ENCODE measurements at regions not wholly inside any gene's neighbourhood (a gene's known extent, or its start where the extent isn't known, plus 50 kb on each side); places are given as distances from the start of the nearest gene placed in this dataset.

DNA sequence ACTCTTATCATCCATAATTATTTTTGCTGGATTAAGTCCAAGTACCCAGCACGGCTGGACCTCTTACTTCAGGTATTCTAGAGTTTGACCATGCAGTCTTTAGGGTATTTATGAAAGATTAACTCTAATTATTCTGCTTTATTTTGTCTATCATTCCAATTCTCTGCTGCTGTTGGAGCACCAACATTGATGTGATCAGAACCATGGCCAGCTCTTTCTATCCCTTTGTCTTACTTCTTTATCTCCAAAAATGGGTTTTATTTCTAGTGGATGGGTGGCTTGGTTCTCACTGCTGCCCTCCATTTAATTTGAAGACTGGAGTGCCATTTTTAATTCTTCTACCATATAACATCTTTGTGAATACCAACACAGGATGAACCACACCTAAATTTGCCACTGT is 704.3 kb downstream of the FRK start:
- no peaks in the 10 kb centered on the region for H3K79me1 ChIP-seq (ENCODE audit: low read length)
- H3K4ac ChIP-seq (ENCODE audit: low read depth, low read length): no peak overlapping the region
- no peak overlapping the region for H3K9ac ChIP-seq (ENCODE audit: low read length)
- H2AK5ac ChIP-seq (ENCODE audit: low read length): no peak overlapping the region
- H3K4me3 ChIP-seq (ENCODE audit: low read length): no peak overlapping the region
- H3K79me2 ChIP-seq (ENCODE audit: control insufficient read depth, insufficient read depth, low read length): no peaks in the 10 kb centered on the region
- DNase-seq: no peak
- no peaks in the 10 kb centered on the region for H3K27me3 ChIP-seq (ENCODE audit: insufficient read depth, low read length, poor library complexity)
- H2BK5ac ChIP-seq (ENCODE audit: low read length): no peak overlapping the region
- no peak overlapping the region for H2BK15ac ChIP-seq (replicated peaks; ENCODE audit: low read depth)
- WGBS (ENCODE audit: extremely low coverage, insufficient coverage, low lambda C conversion rate): no CpG with 5 or more reads among the region's 1 CpG
- no peaks in the 10 kb centered on the region for H3K36me3 ChIP-seq (ENCODE audit: control insufficient read depth, insufficient read depth, low read length)
- H4K5ac ChIP-seq (ENCODE audit: low read length): no peak overlapping the region
- no peak overlapping the region for H3K27ac ChIP-seq (ENCODE audit: low read depth, low read length)
- H2BK120ac ChIP-seq (ENCODE audit: low read depth, low read length): no peak overlapping the region
- no peak overlapping the region for H3K4me2 ChIP-seq (ENCODE audit: low read length)
- no peak overlapping the region for H4K8ac ChIP-seq (ENCODE audit: low read depth, low read length)
- no peak overlapping the region for H3K23ac ChIP-seq (ENCODE audit: low read length)
- no peak overlapping the region for H3K18ac ChIP-seq (ENCODE audit: low read length)
- H3K56ac ChIP-seq (ENCODE audit: low read length): no peak overlapping the region
- H3K4me1 ChIP-seq (ENCODE audit: control insufficient read depth, low read depth, low read length): no peaks in the 10 kb centered on the region

DNA sequence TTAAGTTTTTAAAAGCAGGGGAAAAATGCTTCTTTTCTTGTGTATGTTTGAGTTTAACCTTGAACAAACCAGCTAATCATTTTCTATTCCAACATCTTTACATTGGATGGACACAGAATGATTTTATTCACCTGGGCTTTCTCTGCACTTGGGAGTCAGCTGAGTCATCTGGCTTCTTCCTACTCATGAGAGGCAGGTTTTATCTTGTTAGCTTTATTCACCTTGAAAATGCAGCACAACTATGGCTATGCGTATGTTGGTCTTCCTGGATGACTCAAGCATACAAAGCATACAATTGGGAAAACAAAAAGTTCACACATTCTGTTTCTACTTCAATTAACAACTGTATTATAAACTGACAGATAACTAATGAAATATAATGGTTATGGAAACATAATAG is 737.7 kb downstream of the FRK start:
- Histone ChIP-seq H3K4me2 (ENCODE audit: low read length) (no peak overlapping the region), H3K79me1 (ENCODE audit: low read length) (no peaks in the 10 kb centered on the region), H4K5ac (ENCODE audit: low read length) (no peak overlapping the region), H3K18ac (ENCODE audit: low read length) (no peak overlapping the region), H3K23ac (ENCODE audit: low read length) (no peak overlapping the region), H3K79me2 (ENCODE audit: control insufficient read depth, insufficient read depth, low read length) (no peaks in the 10 kb centered on the region), H2BK5ac (ENCODE audit: low read length) (no peak overlapping the region), H4K8ac (ENCODE audit: low read depth, low read length) (no peak overlapping the region), H3K27ac (ENCODE audit: low read depth, low read length) (no peak overlapping the region), H2AK5ac (ENCODE audit: low read length) (no peak overlapping the region), H3K36me3 (ENCODE audit: control insufficient read depth, insufficient read depth, low read length) (no peaks in the 10 kb centered on the region), H3K4me3 (ENCODE audit: low read length) (no peak overlapping the region), H2BK120ac (ENCODE audit: low read depth, low read length) (no peak overlapping the region), H3K9ac (ENCODE audit: low read length) (no peak overlapping the region), H2BK15ac (replicated peaks; ENCODE audit: low read depth) (no peak overlapping the region), H3K56ac (ENCODE audit: low read length) (no peak overlapping the region), H3K4ac (ENCODE audit: low read depth, low read length) (no peak overlapping the region), H3K4me1 (ENCODE audit: control insufficient read depth, low read depth, low read length) (no peaks in the 10 kb centered on the region), H3K27me3 (ENCODE audit: insufficient read depth, low read length, poor library complexity) (no peaks in the 10 kb centered on the region)
- WGBS (ENCODE audit: extremely low coverage, insufficient coverage, low lambda C conversion rate): no CpG with 5 or more reads among the region's 1 CpG
- peak; percentile 14 for DNase-seq

DNA sequence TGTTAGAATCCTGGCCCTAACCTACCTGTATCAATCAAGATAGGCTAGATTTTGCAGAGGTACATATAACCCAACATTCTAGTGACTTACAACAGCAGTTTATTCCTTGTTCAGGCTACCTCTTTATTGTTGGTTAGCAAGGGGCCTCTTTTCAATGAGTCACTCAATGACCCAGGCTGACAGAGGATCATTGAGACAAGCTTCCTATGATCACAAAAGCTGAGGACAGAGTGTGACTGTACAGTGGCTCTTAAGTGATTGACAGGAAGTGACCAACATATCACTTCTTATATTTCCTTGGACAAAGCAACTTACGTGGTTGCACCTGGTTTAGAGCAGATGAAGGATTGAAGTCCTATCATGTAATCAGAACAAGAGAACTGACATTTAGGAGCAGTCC is 740.9 kb downstream of the FRK start:
- Histone ChIP-seq H3K27ac (ENCODE audit: low read depth, low read length) (no peak overlapping the region), H3K23ac (ENCODE audit: low read length) (no peak overlapping the region), H3K79me2 (ENCODE audit: control insufficient read depth, insufficient read depth, low read length) (no peaks in the 10 kb centered on the region)

GRCh38 chr6:115310156-115310555 is 750.5 kb downstream of the FRK start:
- Histone ChIP-seq H2BK120ac (ENCODE audit: low read depth, low read length) (no peak overlapping the region), H3K56ac (ENCODE audit: low read length) (no peak overlapping the region), H3K27me3 (ENCODE audit: insufficient read depth, low read length, poor library complexity) (no peaks in the 10 kb centered on the region), H3K4me1 (ENCODE audit: control insufficient read depth, low read depth, low read length) (no peaks in the 10 kb centered on the region), H3K18ac (ENCODE audit: low read length) (no peak overlapping the region), H2BK15ac (replicated peaks; ENCODE audit: low read depth) (no peak overlapping the region), H4K8ac (ENCODE audit: low read depth, low read length) (no peak overlapping the region), H3K79me1 (ENCODE audit: low read length) (no peaks in the 10 kb centered on the region), H3K79me2 (ENCODE audit: control insufficient read depth, insufficient read depth, low read length) (no peaks in the 10 kb centered on the region), H3K4me3 (ENCODE audit: low read length) (no peak overlapping the region), H3K23ac (ENCODE audit: low read length) (no peak overlapping the region), H3K4me2 (ENCODE audit: low read length) (no peak overlapping the region), H3K9ac (ENCODE audit: low read length) (no peak overlapping the region), H3K4ac (ENCODE audit: low read depth, low read length) (no peak overlapping the region), H3K27ac (ENCODE audit: low read depth, low read length) (no peak overlapping the region), H3K36me3 (ENCODE audit: control insufficient read depth, insufficient read depth, low read length) (no peaks in the 10 kb centered on the region), H2BK5ac (ENCODE audit: low read length) (no peak overlapping the region), H4K5ac (ENCODE audit: low read length) (no peak overlapping the region), H2AK5ac (ENCODE audit: low read length) (no peak overlapping the region)
- no peak for DNase-seq
- WGBS (ENCODE audit: extremely low coverage, insufficient coverage, low lambda C conversion rate): no CpG with 5 or more reads among the region's 6 CpGs

More for the DNA sequence above, 740.9 kb downstream of the FRK start:
- Histone ChIP-seq H4K8ac (ENCODE audit: low read depth, low read length) (no peak overlapping the region), H3K27me3 (ENCODE audit: insufficient read depth, low read length, poor library complexity) (no peaks in the 10 kb centered on the region), H3K36me3 (ENCODE audit: control insufficient read depth, insufficient read depth, low read length) (no peaks in the 10 kb centered on the region), H4K5ac (ENCODE audit: low read length) (no peak overlapping the region), H3K56ac (ENCODE audit: low read length) (no peak overlapping the region), H2BK120ac (ENCODE audit: low read depth, low read length) (no peak overlapping the region), H3K79me1 (ENCODE audit: low read length) (no peaks in the 10 kb centered on the region), H3K4ac (ENCODE audit: low read depth, low read length) (no peak overlapping the region), H2AK5ac (ENCODE audit: low read length) (no peak overlapping the region), H2BK15ac (replicated peaks; ENCODE audit: low read depth) (no peak overlapping the region), H2BK5ac (ENCODE audit: low read length) (no peak overlapping the region), H3K4me2 (ENCODE audit: low read length) (no peak overlapping the region), H3K4me3 (ENCODE audit: low read length) (no peak overlapping the region), H3K9ac (ENCODE audit: low read length) (no peak overlapping the region), H3K4me1 (ENCODE audit: control insufficient read depth, low read depth, low read length) (no peaks in the 10 kb centered on the region), H3K18ac (ENCODE audit: low read length) (no peak overlapping the region)
- WGBS (ENCODE audit: extremely low coverage, insufficient coverage, low lambda C conversion rate): no CpG with 5 or more reads among the region's 1 CpG
- no peak for DNase-seq

- H3K4ac ChIP-seq (ENCODE audit: low read depth, low read length): no peak overlapping the region
- no peak overlapping the region for H3K4me2 ChIP-seq (ENCODE audit: low read length)
- no peak overlapping the region for H2BK5ac ChIP-seq (ENCODE audit: low read length)
- no peak overlapping the region for H2AK5ac ChIP-seq (ENCODE audit: low read length)
- H3K36me3 ChIP-seq (ENCODE audit: control insufficient read depth, insufficient read depth, low read length): no peaks in the 10 kb centered on the region
- no peak overlapping the region for H2BK15ac ChIP-seq (replicated peaks; ENCODE audit: low read depth)
- no peak overlapping the region for H3K56ac ChIP-seq (ENCODE audit: low read length)
- no peaks in the 10 kb centered on the region for H3K79me1 ChIP-seq (ENCODE audit: low read length)
- H3K9ac ChIP-seq (ENCODE audit: low read length): no peak overlapping the region
- no peak for DNase-seq
- no peak overlapping the region for H2BK120ac ChIP-seq (ENCODE audit: low read depth, low read length)
- H3K18ac ChIP-seq (ENCODE audit: low read length): no peak overlapping the region
- H3K27me3 ChIP-seq (ENCODE audit: insufficient read depth, low read length, poor library complexity): no peaks in the 10 kb centered on the region
- no peaks in the 10 kb centered on the region for H3K79me2 ChIP-seq (ENCODE audit: control insufficient read depth, insufficient read depth, low read length)
- H4K8ac ChIP-seq (ENCODE audit: low read depth, low read length): no peak overlapping the region
- H4K5ac ChIP-seq (ENCODE audit: low read length): no peak overlapping the region
- no peaks in the 10 kb centered on the region for H3K4me1 ChIP-seq (ENCODE audit: control insufficient read depth, low read depth, low read length)
- WGBS (ENCODE audit: extremely low coverage, insufficient coverage, low lambda C conversion rate): no CpG with 5 or more reads among the region's 4 CpGs
- no peak overlapping the region for H3K27ac ChIP-seq (ENCODE audit: low read depth, low read length)
- H3K23ac ChIP-seq (ENCODE audit: low read length): no peak overlapping the region
- no peak overlapping the region for H3K4me3 ChIP-seq (ENCODE audit: low read length)
Observed at GRCh38 chr6:115302731-115303130, 758.0 kb downstream of the FRK start.

DNA sequence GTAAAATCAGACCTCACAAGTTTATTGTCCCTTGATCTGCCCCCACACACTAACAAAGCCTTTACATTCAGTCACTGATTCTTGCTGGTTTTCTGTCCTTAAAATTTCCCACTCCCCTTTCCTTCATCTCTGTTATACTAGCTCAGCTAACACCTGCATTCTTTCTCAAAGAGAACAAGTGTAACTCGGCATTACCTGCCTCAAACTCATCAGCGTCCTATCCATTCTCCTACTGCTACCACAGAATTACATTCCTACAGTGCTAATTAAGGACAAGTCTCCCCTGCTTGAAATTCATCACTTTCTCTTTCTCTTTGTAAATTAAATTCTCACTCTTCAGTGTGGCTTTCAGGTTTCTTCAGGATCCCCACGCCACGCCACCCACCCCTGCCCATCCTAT is 773.2 kb downstream of the FRK start:
- Histone ChIP-seq H3K4me3 (ENCODE audit: low read length) (no peak overlapping the region), H3K27me3 (ENCODE audit: insufficient read depth, low read length, poor library complexity) (no peaks in the 10 kb centered on the region), H2BK120ac (ENCODE audit: low read depth, low read length) (no peak overlapping the region), H4K5ac (ENCODE audit: low read length) (no peak overlapping the region), H3K79me1 (ENCODE audit: low read length) (no peaks in the 10 kb centered on the region), H2BK5ac (ENCODE audit: low read length) (no peak overlapping the region), H2AK5ac (ENCODE audit: low read length) (no peak overlapping the region), H3K36me3 (ENCODE audit: control insufficient read depth, insufficient read depth, low read length) (no peaks in the 10 kb centered on the region), H3K4me2 (ENCODE audit: low read length) (no peak overlapping the region), H3K27ac (ENCODE audit: low read depth, low read length) (no peak overlapping the region), H3K23ac (ENCODE audit: low read length) (no peak overlapping the region), H3K79me2 (ENCODE audit: control insufficient read depth, insufficient read depth, low read length) (no peaks in the 10 kb centered on the region), H4K8ac (ENCODE audit: low read depth, low read length) (no peak overlapping the region), H2BK15ac (replicated peaks; ENCODE audit: low read depth) (no peak overlapping the region), H3K4ac (ENCODE audit: low read depth, low read length) (no peak overlapping the region), H3K56ac (ENCODE audit: low read length) (no peak overlapping the region), H3K4me1 (ENCODE audit: control insufficient read depth, low read depth, low read length) (no peaks in the 10 kb centered on the region), H3K9ac (ENCODE audit: low read length) (no peak overlapping the region), H3K18ac (ENCODE audit: low read length) (no peak overlapping the region)
- WGBS (ENCODE audit: extremely low coverage, insufficient coverage, low lambda C conversion rate): no CpG with 5 or more reads among the region's 4 CpGs
- no peak for DNase-seq

Measured in mesendoderm (in vitro differentiated cells).